ENCODE measurements at regions not wholly inside any gene's neighbourhood (a gene's known extent, or its start where the extent isn't known, plus 50 kb on each side); places are given as distances from the start of the nearest gene placed in this dataset.

- Histone ChIP-seq H3K36me3 (no peaks in the 10 kb centered on the region), H3K4me3 (no peak overlapping the region), H3K9me3 (no peaks in the 10 kb centered on the region), H3K4me1 (peaks cover 13% of the 10 kb centered on the region), H3K27ac (no peak overlapping the region), H3K27me3 (no peaks in the 10 kb centered on the region)
- ATAC-seq (no peak), DNase-seq (no peak)
- intact Hi-C loops (cut with DNase I), result no loop called here
- no peak for TF ChIP-seq CTCF (IDR thresholded peaks at IDR 0.05)
These were observed 799.1 kb downstream of the DIAPH3 start for GRCh38 chr13:59364641-59365085.

GRCh38 chr13:59367467-59367866 lies 796.3 kb downstream of the DIAPH3 start:
- no peak for DNase-seq
- no peak for TF ChIP-seq CTCF (IDR thresholded peaks at IDR 0.05)
- peak; percentile 19 for ATAC-seq
- Histone ChIP-seq H3K9me3 (no peaks in the 10 kb centered on the region), H3K4me3 (no peak overlapping the region), H3K27me3 (no peaks in the 10 kb centered on the region), H3K4me1 (peaks cover 4% of the 10 kb centered on the region), H3K27ac (peak overlapping the region; percentile 1), H3K36me3 (no peaks in the 10 kb centered on the region)
- intact Hi-C loops (cut with DNase I), result no loop called here

GRCh38 chr13:59367904-59368303 lies 795.8 kb downstream of the DIAPH3 start:
- no peak for TF ChIP-seq CTCF (IDR thresholded peaks at IDR 0.05)
- Histone ChIP-seq H3K4me1 (peaks cover 4% of the 10 kb centered on the region), H3K9me3 (no peaks in the 10 kb centered on the region), H3K27me3 (no peaks in the 10 kb centered on the region), H3K4me3 (no peak overlapping the region), H3K36me3 (no peaks in the 10 kb centered on the region), H3K27ac (peak overlapping the region; percentile 1)
- no peak for DNase-seq
- intact Hi-C loops (cut with DNase I), result no loop called here
- no peak for ATAC-seq

GRCh38 chr13:59368693-59369092 lies 795.0 kb downstream of the DIAPH3 start:
- Histone ChIP-seq H3K27ac (peak overlapping the region; percentile 27), H3K36me3 (no peaks in the 10 kb centered on the region), H3K4me3 (no peak overlapping the region), H3K4me1 (peaks cover 4% of the 10 kb centered on the region), H3K9me3 (no peaks in the 10 kb centered on the region), H3K27me3 (no peaks in the 10 kb centered on the region)
- intact Hi-C loops (cut with DNase I), result no loop called here
- DNase-seq, result no peak
- ATAC-seq, result no peak
- no peak for TF ChIP-seq CTCF (IDR thresholded peaks at IDR 0.05)

GRCh38 chr13:59371229-59371628 lies 792.5 kb downstream of the DIAPH3 start:
- no peak for ATAC-seq
- Histone ChIP-seq H3K27ac (no peak overlapping the region), H3K27me3 (no peaks in the 10 kb centered on the region), H3K36me3 (no peaks in the 10 kb centered on the region), H3K4me1 (peaks cover 4% of the 10 kb centered on the region), H3K4me3 (no peak overlapping the region), H3K9me3 (no peaks in the 10 kb centered on the region)
- no peak for DNase-seq
- TF ChIP-seq CTCF (IDR thresholded peaks at IDR 0.05), result no peak
- intact Hi-C loops (cut with DNase I), result no loop called here

GRCh38 chr13:59373341-59373740 lies 790.4 kb downstream of the DIAPH3 start:
- intact Hi-C loops (cut with DNase I), result no loop called here
- no peaks in the 10 kb centered on the region for H3K9me3 ChIP-seq

More at GRCh38 chr13:59373341-59373740, 790.4 kb downstream of the DIAPH3 start:
- DNase-seq (no peak), ATAC-seq (no peak)
- Histone ChIP-seq H3K27ac (no peak overlapping the region), H3K36me3 (no peaks in the 10 kb centered on the region), H3K27me3 (no peaks in the 10 kb centered on the region), H3K4me3 (no peak overlapping the region), H3K4me1 (no peaks in the 10 kb centered on the region)
- no peak for TF ChIP-seq CTCF (IDR thresholded peaks at IDR 0.05)

Data from upper lobe of right lung (tissue), 1 donor.